ENCODE measurements at regions not wholly inside any gene's neighbourhood (a gene's known extent, or its start where the extent isn't known, plus 50 kb on each side); places are given as distances from the start of the nearest gene placed in this dataset.
"Not testable (repeated sequence)": the region's sequence is repeated elsewhere in the genome, so short reads cannot be mapped to it uniquely, and the experiment has no call there.

GRCh38 chr2:43068631-43069517, 157.5 kb downstream of the ZFP36L2 start:
- DNase-seq, result no peak

GRCh38 chr2:43068041-43068533, 158.3 kb downstream of the ZFP36L2 start:
- no peak for DNase-seq

- no peak for DNase-seq
These were observed 159.0 kb downstream of the ZFP36L2 start for GRCh38 chr2:43067254-43068040.

GRCh38 chr2:43066541-43067253, 159.7 kb downstream of the ZFP36L2 start:
- not testable (repeated sequence) for DNase-seq

- DNase-seq, result no peak
These were observed 160.5 kb downstream of the ZFP36L2 start for GRCh38 chr2:43065871-43066270.

GRCh38 chr2:43065036-43065435, 161.4 kb downstream of the ZFP36L2 start:
- DNase-seq, result no peak

GRCh38 chr2:43063096-43063495, 163.3 kb downstream of the ZFP36L2 start:
- not testable (repeated sequence) for DNase-seq

GRCh38 chr2:43062058-43062457, 164.3 kb downstream of the ZFP36L2 start:
- DNase-seq, result no peak

GRCh38 chr2:43060390-43061016, 165.9 kb downstream of the ZFP36L2 start:
- no peak for DNase-seq

- no peak for DNase-seq
These were observed 167.1 kb downstream of the ZFP36L2 start for GRCh38 chr2:43059183-43059897.

- DNase-seq, result no peak
These were observed 167.7 kb downstream of the ZFP36L2 start for GRCh38 chr2:43058726-43059110.

- no peak for DNase-seq
These were observed 168.4 kb downstream of the ZFP36L2 start for GRCh38 chr2:43057742-43058725.

- no peak for DNase-seq
These were observed 169.2 kb downstream of the ZFP36L2 start for GRCh38 chr2:43057026-43057741.

GRCh38 chr2:43055985-43056384, 170.4 kb downstream of the ZFP36L2 start:
- no peak for DNase-seq

- no peak for DNase-seq
These were observed 171.1 kb downstream of the ZFP36L2 start for GRCh38 chr2:43055086-43055912.

- no peak for DNase-seq
These were observed 172.0 kb downstream of the ZFP36L2 start for GRCh38 chr2:43054367-43054766.

- no peak for DNase-seq
These were observed 173.5 kb downstream of the ZFP36L2 start for GRCh38 chr2:43052944-43053306.

- no peak for DNase-seq
These were observed 174.0 kb downstream of the ZFP36L2 start for GRCh38 chr2:43052204-43052943.

Data from activated gamma-delta T cell (primary cell).